ENCODE measurements at regions not wholly inside any gene's neighbourhood (a gene's known extent, or its start where the extent isn't known, plus 50 kb on each side); places are given as distances from the start of the nearest gene placed in this dataset.
"Not testable (repeated sequence)": the region's sequence is repeated elsewhere in the genome, so short reads cannot be mapped to it uniquely, and the experiment has no call there.

GRCh38 chr16:56041556-56042140, 149.6 kb upstream of the GNAO1 start:
- intact Hi-C loops (cut with micrococcal nuclease), result loop anchor here (10.0 kb wide), 2 partner anchors 153 to 273 kb away; partner anchors contain the start of gene GNAO1
- DNase-seq (peak; percentile 33), ATAC-seq (peak; percentile 92)

- ATAC-seq, result no peak
- DNase-seq, result no peak
- intact Hi-C loops (cut with micrococcal nuclease), result no loop called here
These were observed 152.7 kb upstream of the GNAO1 start for GRCh38 chr16:56038564-56039098.

GRCh38 chr16:56032072-56032471, 156.9 kb upstream of the CES5A start:
- DNase-seq (no peak), ATAC-seq (peak; percentile 69)
- intact Hi-C loops (cut with micrococcal nuclease), result no loop called here

- intact Hi-C loops (cut with micrococcal nuclease), result no loop called here
- ATAC-seq (no peak), DNase-seq (no peak)
These were observed 153.9 kb upstream of the CES5A start for GRCh38 chr16:56029026-56029425.

- DNase-seq (no peak), ATAC-seq (no peak)
- intact Hi-C loops (cut with micrococcal nuclease), result no loop called here
These were observed 147.6 kb upstream of the CES5A start for GRCh38 chr16:56022818-56023217.

- ATAC-seq, result no peak
- intact Hi-C loops (cut with micrococcal nuclease), result no loop called here
These were observed 144.1 kb upstream of the CES5A start for GRCh38 chr16:56019274-56019673.

GRCh38 chr16:56013962-56014552, 138.9 kb upstream of the CES5A start:
- DNase-seq, result peak; percentile 77
- ATAC-seq, result peak; percentile 54
- intact Hi-C loops (cut with micrococcal nuclease), result no loop called here

More at GRCh38 chr16:56019274-56019673, 144.1 kb upstream of the CES5A start:
- DNase-seq, result no peak

GRCh38 chr16:56012482-56012811, 137.3 kb upstream of the CES5A start:
- intact Hi-C loops (cut with micrococcal nuclease), result no loop called here
- ATAC-seq (no peak), DNase-seq (no peak)

- intact Hi-C loops (cut with micrococcal nuclease), result no loop called here
- ATAC-seq, result no peak
- DNase-seq, result no peak
These were observed 136.8 kb upstream of the CES5A start for GRCh38 chr16:56011808-56012481.

- ATAC-seq, result no peak
- DNase-seq, result no peak
- intact Hi-C loops (cut with micrococcal nuclease), result no loop called here
These were observed 130.8 kb upstream of the CES5A start for GRCh38 chr16:56005958-56006357.

GRCh38 chr16:55999683-56000082, 124.5 kb upstream of the CES5A start:
- intact Hi-C loops (cut with micrococcal nuclease), result no loop called here
- ATAC-seq, result no peak

GRCh38 chr16:55993088-55993487, 117.9 kb upstream of the CES5A start:
- no peak for ATAC-seq
- DNase-seq, result no peak
- intact Hi-C loops (cut with micrococcal nuclease), result no loop called here

More at GRCh38 chr16:55999683-56000082, 124.5 kb upstream of the CES5A start:
- no peak for DNase-seq

- intact Hi-C loops (cut with micrococcal nuclease), result no loop called here
- no peak for DNase-seq
- no peak for ATAC-seq
These were observed 117.4 kb upstream of the CES5A start for GRCh38 chr16:55992551-55992950.

- intact Hi-C loops (cut with micrococcal nuclease), result no loop called here
- DNase-seq (no peak), ATAC-seq (no peak)
These were observed 116.7 kb upstream of the CES5A start for GRCh38 chr16:55991843-55992242.

- no peak for ATAC-seq
- intact Hi-C loops (cut with micrococcal nuclease), result no loop called here
- no peak for DNase-seq
These were observed 114.4 kb upstream of the CES5A start for GRCh38 chr16:55989569-55989907.

GRCh38 chr16:55988850-55989568, 113.8 kb upstream of the CES5A start:
- not testable (repeated sequence) for DNase-seq

GRCh38 chr16:55988013-55988412, 112.8 kb upstream of the CES5A start:
- DNase-seq, result no peak
- intact Hi-C loops (cut with micrococcal nuclease), result no loop called here
- no peak for ATAC-seq

More at GRCh38 chr16:55988850-55989568, 113.8 kb upstream of the CES5A start:
- intact Hi-C loops (cut with micrococcal nuclease); ATAC-seq: not testable (repeated sequence)

GRCh38 chr16:55982597-55982996, 107.4 kb upstream of the CES5A start:
- ATAC-seq (no peak), DNase-seq (no peak)
- intact Hi-C loops (cut with micrococcal nuclease), result no loop called here

GRCh38 chr16:55981557-55981956, 106.4 kb upstream of the CES5A start:
- no peak for DNase-seq
- intact Hi-C loops (cut with micrococcal nuclease), result no loop called here
- ATAC-seq, result no peak

GRCh38 chr16:55976815-55977214, 101.6 kb upstream of the CES5A start:
- DNase-seq (no peak), ATAC-seq (no peak)
- intact Hi-C loops (cut with micrococcal nuclease), result no loop called here

All from left ventricle myocardium superior (tissue), 1 donor.